Activated T-cell treated with anti-CD3 and anti-CD28 coated beads, Interleukin-2, amount 50 U/mL, for 24 hours (primary cell): ENCODE measurements at regions not wholly inside any gene's neighbourhood (a gene's known extent, or its start where the extent isn't known, plus 50 kb on each side); places are given as distances from the start of the nearest gene placed in this dataset.

ENCODE experiments used
- DNase-seq: peaks from one replicate; pipeline ENCODE4 v3.0.0-alpha.2; 2020
- H3K27ac Mint-ChIP-seq: 2 replicates; pipeline ENCODE4 v1.8.0; 2020; ENCODE audit warnings: mild to moderate bottlenecking, mixed read lengths
- H3K27me3 Mint-ChIP-seq: 2 replicates; pipeline ENCODE4 v1.8.0; 2020; ENCODE audit warnings: mixed read lengths
- H3K36me3 Mint-ChIP-seq: 2 replicates; pipeline ENCODE4 v1.8.0; 2020; ENCODE audit warnings: low read depth, mixed read lengths
- H3K4me1 Mint-ChIP-seq: 2 replicates; pipeline ENCODE4 v1.8.0; 2020; ENCODE audit warnings: low read depth, mixed read lengths
- H3K4me3 Mint-ChIP-seq: 2 replicates; pipeline ENCODE4 v1.8.0; 2020; ENCODE audit warnings: mild to moderate bottlenecking, moderate library complexity, mixed read lengths
- H3K9me3 Mint-ChIP-seq: 2 replicates; pipeline ENCODE4 v1.8.0; 2020; ENCODE audit warnings: mixed read lengths

DNA sequence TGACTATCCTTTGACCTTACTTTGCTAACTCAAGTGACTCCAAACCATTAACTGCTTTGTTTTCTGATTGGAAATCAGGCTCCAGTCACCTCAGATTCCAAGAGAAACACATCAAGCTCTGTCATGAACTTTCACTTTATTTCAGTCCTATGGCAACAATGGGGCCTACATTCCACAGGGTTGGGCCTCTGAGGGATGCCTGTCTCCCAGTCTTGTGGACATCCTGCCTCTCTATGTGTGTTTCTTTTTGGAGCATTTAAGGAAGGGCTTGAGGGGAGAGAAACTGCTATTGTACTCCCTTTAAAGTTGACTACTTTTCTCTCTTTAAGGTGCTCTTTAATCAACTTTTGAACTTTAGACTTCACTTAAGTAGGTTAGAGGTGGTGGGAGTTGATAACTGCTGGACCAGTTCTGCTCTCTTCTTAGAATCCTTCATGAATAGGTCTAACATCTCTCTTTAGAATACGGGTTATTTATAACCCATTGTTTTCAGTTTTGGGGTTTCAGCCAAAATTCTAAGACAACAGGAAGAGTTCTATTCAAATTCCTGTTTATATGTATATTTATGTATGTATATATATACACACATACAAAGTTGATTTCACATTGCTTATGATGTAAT lies 274.3 kb upstream of the NR3C2 start:
- Mint-ChIP-seq H3K36me3 (no peaks in the 10 kb centered on the region), H3K27me3 (no peaks in the 10 kb centered on the region), H3K27ac (no peak overlapping the region), H3K4me3 (no peak overlapping the region), H3K9me3 (no peaks in the 10 kb centered on the region), H3K4me1 (no peaks in the 10 kb centered on the region)
- DNase-seq, result no peak

- peaks cover 5% of the 10 kb centered on the region for H3K9me3 Mint-ChIP-seq
- no peak overlapping the region for H3K27ac Mint-ChIP-seq
- H3K36me3 Mint-ChIP-seq, result no peaks in the 10 kb centered on the region
- no peak for DNase-seq
- no peaks in the 10 kb centered on the region for H3K27me3 Mint-ChIP-seq
- no peak overlapping the region for H3K4me3 Mint-ChIP-seq
- no peaks in the 10 kb centered on the region for H3K4me1 Mint-ChIP-seq
Measured at GRCh38 chr4:148704291-148704690, 262.1 kb upstream of the NR3C2 start.

GRCh38 chr4:148694702-148695101 lies 252.5 kb upstream of the NR3C2 start:
- H3K27me3 Mint-ChIP-seq, result no peaks in the 10 kb centered on the region
- no peak overlapping the region for H3K4me3 Mint-ChIP-seq
- H3K4me1 Mint-ChIP-seq, result no peaks in the 10 kb centered on the region
- no peaks in the 10 kb centered on the region for H3K36me3 Mint-ChIP-seq
- H3K27ac Mint-ChIP-seq, result no peak overlapping the region
- no peak for DNase-seq
- no peaks in the 10 kb centered on the region for H3K9me3 Mint-ChIP-seq

DNA sequence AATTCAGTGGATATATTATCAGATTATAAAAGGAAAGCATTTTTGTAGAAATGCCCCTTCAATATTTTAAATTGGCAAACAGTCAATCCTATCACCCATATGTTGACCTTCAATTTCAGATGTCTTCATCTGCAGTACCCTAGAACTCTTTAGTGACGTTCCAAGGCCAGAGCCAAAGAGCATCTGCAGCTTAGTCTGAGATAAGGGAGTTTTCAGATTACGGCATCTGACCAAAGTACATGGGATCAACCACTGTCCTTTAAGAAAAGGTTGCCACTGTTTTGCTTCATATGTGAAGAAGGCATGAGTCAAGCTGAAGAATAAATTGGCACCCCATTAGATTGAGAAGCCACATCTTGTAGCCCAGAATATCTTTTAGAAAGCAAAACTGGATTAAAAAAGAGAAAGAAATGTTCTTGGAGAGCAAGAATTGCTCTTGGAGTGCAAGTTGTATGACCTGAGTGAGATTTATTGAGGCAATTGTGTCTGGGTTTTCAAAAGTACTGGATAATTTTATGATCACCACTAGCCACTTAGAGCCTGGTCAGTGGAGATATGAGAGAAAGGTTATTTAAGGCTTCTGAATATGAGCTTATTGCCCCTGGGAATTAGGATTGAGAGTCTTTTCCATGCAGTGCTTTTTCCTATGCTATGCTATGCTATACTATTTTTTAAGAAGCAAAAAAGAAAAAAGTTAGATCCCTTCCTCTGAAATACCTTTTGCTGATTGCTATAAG lies 251.9 kb upstream of the NR3C2 start:
- no peaks in the 10 kb centered on the region for H3K27me3 Mint-ChIP-seq
- H3K4me3 Mint-ChIP-seq, result no peak overlapping the region
- H3K36me3 Mint-ChIP-seq, result no peaks in the 10 kb centered on the region
- no peak overlapping the region for H3K27ac Mint-ChIP-seq
- no peak for DNase-seq
- H3K4me1 Mint-ChIP-seq, result no peaks in the 10 kb centered on the region
- H3K9me3 Mint-ChIP-seq, result no peaks in the 10 kb centered on the region

- Mint-ChIP-seq H3K4me3 (no peak overlapping the region), H3K4me1 (no peaks in the 10 kb centered on the region), H3K27ac (no peak overlapping the region), H3K9me3 (no peaks in the 10 kb centered on the region), H3K27me3 (peaks cover 3% of the 10 kb centered on the region), H3K36me3 (no peaks in the 10 kb centered on the region)
- DNase-seq, result no peak
Measured at GRCh38 chr4:148692242-148692641, 250.0 kb upstream of the NR3C2 start.

DNA sequence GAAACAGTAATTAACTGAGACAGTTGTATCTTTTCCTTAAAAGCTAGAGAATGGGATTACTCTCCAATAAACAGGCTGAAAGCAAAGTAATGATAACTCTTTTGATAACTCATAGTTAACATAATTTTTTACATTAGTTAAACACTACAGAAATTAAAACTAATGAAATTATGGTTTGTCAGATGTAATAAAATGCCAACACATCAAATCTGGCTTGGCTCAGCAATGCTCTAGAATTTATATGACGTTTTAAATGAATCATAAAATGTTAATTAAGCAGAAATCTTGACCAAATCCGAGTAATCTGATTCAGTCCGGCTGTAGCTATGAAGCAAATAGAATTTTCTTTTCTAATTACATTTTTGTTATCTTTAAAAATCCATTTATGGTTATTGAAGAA lies 244.2 kb upstream of the NR3C2 start:
- H3K27me3 Mint-ChIP-seq, result peaks cover 3% of the 10 kb centered on the region
- no peak for DNase-seq
- H3K9me3 Mint-ChIP-seq, result no peaks in the 10 kb centered on the region
- no peaks in the 10 kb centered on the region for H3K4me1 Mint-ChIP-seq
- no peak overlapping the region for H3K27ac Mint-ChIP-seq
- no peaks in the 10 kb centered on the region for H3K36me3 Mint-ChIP-seq
- H3K4me3 Mint-ChIP-seq, result no peak overlapping the region

- H3K9me3 Mint-ChIP-seq, result no peaks in the 10 kb centered on the region
- peaks cover 3% of the 10 kb centered on the region for H3K27me3 Mint-ChIP-seq
- no peaks in the 10 kb centered on the region for H3K36me3 Mint-ChIP-seq
- H3K4me1 Mint-ChIP-seq, result no peaks in the 10 kb centered on the region
- H3K27ac Mint-ChIP-seq, result no peak overlapping the region
- no peak for DNase-seq
- H3K4me3 Mint-ChIP-seq, result no peak overlapping the region
Measured at GRCh38 chr4:148684638-148685037, 242.4 kb upstream of the NR3C2 start.

DNA sequence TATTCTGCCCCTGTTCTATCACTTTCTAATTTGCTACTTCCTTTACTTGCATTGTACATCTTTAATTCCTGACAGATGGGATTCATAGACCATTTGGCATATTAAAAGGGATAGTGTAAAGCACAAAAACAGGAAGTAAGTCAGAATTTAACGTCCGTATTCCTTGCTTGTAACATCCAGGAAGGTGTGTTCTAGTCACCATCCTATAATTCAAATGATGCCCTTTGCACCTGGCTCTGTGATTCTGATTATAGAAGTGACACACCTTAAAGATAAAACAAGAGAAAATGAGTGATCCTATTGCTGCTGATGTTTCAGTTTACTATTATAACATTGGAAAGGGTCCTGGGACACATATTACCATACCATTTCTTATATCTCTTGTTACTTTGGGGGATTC lies 238.7 kb upstream of the NR3C2 start:
- Mint-ChIP-seq H3K36me3 (no peaks in the 10 kb centered on the region), H3K4me1 (no peaks in the 10 kb centered on the region), H3K4me3 (no peak overlapping the region), H3K27me3 (no peaks in the 10 kb centered on the region), H3K9me3 (no peaks in the 10 kb centered on the region), H3K27ac (no peak overlapping the region)
- DNase-seq, result no peak

DNA sequence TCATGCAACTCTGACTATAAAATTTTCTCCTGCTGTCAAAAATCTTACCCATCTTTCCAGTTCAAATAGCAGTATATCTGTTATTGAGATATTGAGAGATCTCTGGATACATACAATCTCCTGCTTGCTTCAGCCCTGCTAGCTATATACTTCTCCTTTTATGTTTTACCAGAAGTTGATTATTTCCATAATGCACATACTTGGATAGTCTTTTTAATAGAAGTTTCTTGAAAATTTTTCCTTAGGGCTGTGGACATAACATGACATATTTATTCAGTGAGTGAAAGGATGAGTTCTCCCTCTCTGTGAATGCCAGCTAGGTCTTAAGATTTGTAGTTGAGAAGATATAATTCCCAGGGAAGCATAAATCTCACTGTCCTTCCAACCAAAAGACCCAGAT lies 234.1 kb upstream of the NR3C2 start:
- DNase-seq, result no peak
- Mint-ChIP-seq H3K4me1 (no peaks in the 10 kb centered on the region), H3K4me3 (no peak overlapping the region), H3K27me3 (no peaks in the 10 kb centered on the region), H3K9me3 (no peaks in the 10 kb centered on the region), H3K36me3 (no peaks in the 10 kb centered on the region), H3K27ac (no peak overlapping the region)

DNA sequence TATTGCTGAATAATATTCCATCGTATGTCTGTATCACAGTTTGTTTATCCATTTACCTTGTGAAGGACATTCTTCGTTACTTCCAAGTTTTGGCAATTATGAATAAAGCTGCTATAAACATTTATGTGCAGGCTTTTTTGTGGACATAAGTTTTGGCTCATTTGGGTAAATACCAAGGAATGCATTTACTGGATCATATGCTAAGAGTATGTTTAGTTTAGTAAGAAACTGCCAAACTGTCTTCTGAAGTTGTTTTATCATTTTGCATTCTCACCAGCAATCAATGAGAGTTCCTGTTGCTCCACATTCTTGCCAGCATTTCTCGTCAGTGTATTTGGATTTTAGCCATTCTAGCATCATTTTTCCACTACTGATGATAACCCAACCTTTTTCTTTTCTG lies 232.7 kb upstream of the NR3C2 start:
- no peaks in the 10 kb centered on the region for H3K36me3 Mint-ChIP-seq
- H3K4me3 Mint-ChIP-seq, result no peak overlapping the region
- H3K27ac Mint-ChIP-seq, result no peak overlapping the region

GRCh38 chr4:148664636-148665035 lies 222.4 kb upstream of the NR3C2 start:
- no peak for DNase-seq
- H3K4me1 Mint-ChIP-seq, result no peaks in the 10 kb centered on the region
- H3K36me3 Mint-ChIP-seq, result no peaks in the 10 kb centered on the region
- H3K4me3 Mint-ChIP-seq, result no peak overlapping the region
- no peaks in the 10 kb centered on the region for H3K27me3 Mint-ChIP-seq
- H3K9me3 Mint-ChIP-seq, result no peaks in the 10 kb centered on the region
- no peak overlapping the region for H3K27ac Mint-ChIP-seq

More for the DNA sequence above, 232.7 kb upstream of the NR3C2 start:
- Mint-ChIP-seq H3K27me3 (no peaks in the 10 kb centered on the region), H3K9me3 (no peaks in the 10 kb centered on the region), H3K4me1 (no peaks in the 10 kb centered on the region)
- no peak for DNase-seq

DNA sequence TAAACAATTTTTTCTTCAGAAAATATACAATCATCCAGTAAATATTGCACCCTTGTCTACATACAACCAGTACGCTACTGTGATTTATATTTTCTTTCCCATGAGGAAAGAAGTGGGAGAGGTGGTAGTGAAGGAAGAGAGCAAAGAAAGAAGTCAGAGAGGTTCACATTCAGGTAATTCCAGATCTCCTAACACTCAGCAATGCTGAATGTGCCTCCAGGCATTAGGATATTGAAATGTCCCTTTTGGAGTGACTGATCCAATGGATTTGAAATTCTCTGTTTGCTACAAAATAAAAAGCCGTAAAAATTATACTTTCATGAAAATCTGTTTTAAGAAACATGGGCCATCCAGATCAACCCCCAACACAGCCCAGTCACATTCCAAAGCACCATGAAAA lies 211.9 kb upstream of the NR3C2 start:
- no peak overlapping the region for H3K27ac Mint-ChIP-seq

GRCh38 chr4:148653681-148654080 lies 211.5 kb upstream of the NR3C2 start:
- Mint-ChIP-seq H3K36me3 (no peaks in the 10 kb centered on the region), H3K27ac (no peak overlapping the region)
- no peak for DNase-seq

More for the DNA sequence above, 211.9 kb upstream of the NR3C2 start:
- Mint-ChIP-seq H3K4me1 (peaks cover 5% of the 10 kb centered on the region), H3K36me3 (no peaks in the 10 kb centered on the region), H3K9me3 (no peaks in the 10 kb centered on the region), H3K27me3 (no peaks in the 10 kb centered on the region), H3K4me3 (no peak overlapping the region)
- DNase-seq, result no peak

DNA sequence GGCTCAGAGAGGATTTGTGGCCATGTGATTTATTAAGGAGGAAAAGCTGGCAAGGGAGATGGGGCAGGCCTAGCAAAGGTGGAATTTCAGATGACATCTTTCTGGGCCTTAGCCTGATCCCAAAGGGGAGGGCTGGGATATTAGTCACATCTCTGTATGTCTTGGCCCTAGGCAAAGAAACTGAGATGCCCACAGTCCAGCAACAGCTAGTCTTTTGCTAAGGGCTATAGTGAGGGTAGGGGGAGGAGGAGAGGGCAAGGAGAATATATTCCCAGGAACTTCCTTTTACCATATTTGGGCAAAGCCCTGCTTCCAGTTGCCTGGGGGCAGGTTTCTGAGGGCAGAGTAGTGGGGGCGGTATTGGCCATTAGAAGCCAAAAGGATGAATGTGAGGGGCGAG lies 209.8 kb upstream of the NR3C2 start:
- no peaks in the 10 kb centered on the region for H3K9me3 Mint-ChIP-seq
- H3K4me1 Mint-ChIP-seq, result peaks cover 5% of the 10 kb centered on the region
- H3K27me3 Mint-ChIP-seq, result no peaks in the 10 kb centered on the region
- no peak for DNase-seq
- H3K36me3 Mint-ChIP-seq, result no peaks in the 10 kb centered on the region
- no peak overlapping the region for H3K4me3 Mint-ChIP-seq
- H3K27ac Mint-ChIP-seq, result no peak overlapping the region

More at GRCh38 chr4:148653681-148654080, 211.5 kb upstream of the NR3C2 start:
- no peaks in the 10 kb centered on the region for H3K27me3 Mint-ChIP-seq
- no peak overlapping the region for H3K4me3 Mint-ChIP-seq
- peaks cover 5% of the 10 kb centered on the region for H3K4me1 Mint-ChIP-seq
- no peaks in the 10 kb centered on the region for H3K9me3 Mint-ChIP-seq

DNA sequence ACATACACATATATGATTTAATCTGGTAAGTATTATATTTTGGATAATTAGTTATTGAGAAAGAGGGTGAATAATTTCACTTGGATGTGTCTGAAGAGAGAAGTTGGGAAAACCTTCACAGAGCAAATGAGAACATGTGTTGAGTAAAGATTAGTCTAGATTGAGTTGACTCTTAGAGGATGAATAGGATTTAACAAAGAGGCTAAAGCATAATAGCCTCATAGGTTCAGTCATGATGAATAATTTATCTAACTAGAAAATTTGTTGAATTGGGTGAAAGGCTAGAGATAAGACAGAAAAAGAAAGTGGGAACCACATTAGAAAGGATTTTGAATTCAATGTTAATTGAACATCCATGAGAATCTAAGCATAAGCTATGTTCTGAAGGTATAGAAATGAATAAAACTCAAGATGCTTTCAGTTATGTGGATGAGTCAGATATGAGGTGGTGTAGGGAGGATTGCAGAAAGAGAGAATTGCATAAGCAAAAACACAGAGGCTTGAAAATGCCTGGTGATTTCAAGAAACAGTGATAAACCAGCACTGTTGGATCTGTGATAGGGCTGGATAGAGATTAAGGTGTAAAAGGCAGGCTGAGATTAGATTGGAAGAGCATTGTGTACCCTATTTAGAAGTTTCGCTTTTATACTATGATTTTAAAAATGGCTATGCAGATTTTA lies 207.6 kb upstream of the NR3C2 start:
- Mint-ChIP-seq H3K36me3 (no peaks in the 10 kb centered on the region), H3K4me3 (no peak overlapping the region), H3K9me3 (no peaks in the 10 kb centered on the region), H3K27me3 (no peaks in the 10 kb centered on the region), H3K27ac (peak overlapping the region; percentile 27), H3K4me1 (peaks cover 5% of the 10 kb centered on the region)
- no peak for DNase-seq
